ENCODE measurements at regions not wholly inside any gene's neighbourhood (a gene's known extent, or its start where the extent isn't known, plus 50 kb on each side); places are given as distances from the start of the nearest gene placed in this dataset.
"Not testable (repeated sequence)": the region's sequence is repeated elsewhere in the genome, so short reads cannot be mapped to it uniquely, and the experiment has no call there.

GRCh38 chr1:119191325-119191724 is 50.9 kb upstream of the WARS2 start:
- no peak overlapping the region for H3K4me3 ChIP-seq (ENCODE audit: low read depth, low read length)
- DNase-seq (ENCODE audit: low read depth), result no peak

GRCh38 chr1:119204197-119204960 is 63.9 kb upstream of the WARS2 start:
- DNase-seq (ENCODE audit: low read depth), result no peak
- no peak overlapping the region for H3K4me3 ChIP-seq (ENCODE audit: low read depth, low read length)

- H3K4me3 ChIP-seq (ENCODE audit: low read depth, low read length), result no peak overlapping the region
- no peak for DNase-seq (ENCODE audit: low read depth)
Measured at GRCh38 chr1:119204961-119205357, 64.5 kb upstream of the WARS2 start.

- no peak overlapping the region for H3K4me3 ChIP-seq (ENCODE audit: low read depth, low read length)
- DNase-seq (ENCODE audit: low read depth), result no peak
Measured at GRCh38 chr1:119209061-119209460, 68.6 kb upstream of the WARS2 start.

GRCh38 chr1:119209596-119210295 is 69.3 kb upstream of the WARS2 start:
- no peak for DNase-seq (ENCODE audit: low read depth)
- H3K4me3 ChIP-seq (ENCODE audit: low read depth, low read length), result no peak overlapping the region

- H3K4me3 ChIP-seq (ENCODE audit: low read depth, low read length), result no peak overlapping the region
- DNase-seq (ENCODE audit: low read depth), result no peak
Measured at GRCh38 chr1:119210296-119210649, 69.8 kb upstream of the WARS2 start.

GRCh38 chr1:119213213-119213612 is 72.8 kb upstream of the WARS2 start:
- not testable (repeated sequence) for DNase-seq (ENCODE audit: low read depth); H3K4me3 ChIP-seq (ENCODE audit: low read depth, low read length)

GRCh38 chr1:119214961-119215360 is 74.5 kb upstream of the WARS2 start:
- H3K4me3 ChIP-seq (ENCODE audit: low read depth, low read length); DNase-seq (ENCODE audit: low read depth): not testable (repeated sequence)

GRCh38 chr1:119217309-119217828 is 76.9 kb upstream of the WARS2 start:
- no peak overlapping the region for H3K4me3 ChIP-seq (ENCODE audit: low read depth, low read length)
- DNase-seq (ENCODE audit: low read depth), result no peak

- no peak for DNase-seq (ENCODE audit: low read depth)
- H3K4me3 ChIP-seq (ENCODE audit: low read depth, low read length), result no peak overlapping the region
Measured at GRCh38 chr1:119219711-119220110, 79.3 kb upstream of the WARS2 start.

GRCh38 chr1:119220991-119221390 is 80.5 kb upstream of the WARS2 start:
- no peak overlapping the region for H3K4me3 ChIP-seq (ENCODE audit: low read depth, low read length)
- peak; percentile 97 for DNase-seq (ENCODE audit: low read depth)

GRCh38 chr1:119222271-119222670 is 81.8 kb upstream of the WARS2 start:
- no peak overlapping the region for H3K4me3 ChIP-seq (ENCODE audit: low read depth, low read length)
- no peak for DNase-seq (ENCODE audit: low read depth)

GRCh38 chr1:119225265-119225664 is 84.8 kb upstream of the WARS2 start:
- no peak overlapping the region for H3K4me3 ChIP-seq (ENCODE audit: low read depth, low read length)
- DNase-seq (ENCODE audit: low read depth), result no peak

- DNase-seq (ENCODE audit: low read depth), result no peak
Measured at GRCh38 chr1:119225831-119226230, 85.4 kb upstream of the WARS2 start.

GRCh38 chr1:119226321-119226720 is 85.9 kb upstream of the WARS2 start:
- H3K4me3 ChIP-seq (ENCODE audit: low read depth, low read length), result no peak overlapping the region
- DNase-seq (ENCODE audit: low read depth), result no peak

More at GRCh38 chr1:119225831-119226230, 85.4 kb upstream of the WARS2 start:
- H3K4me3 ChIP-seq (ENCODE audit: low read depth, low read length), result no peak overlapping the region

- H3K4me3 ChIP-seq (ENCODE audit: low read depth, low read length), result no peak overlapping the region
- peak; percentile 30 for DNase-seq (ENCODE audit: low read depth)
Measured at GRCh38 chr1:119226913-119227312, 86.5 kb upstream of the WARS2 start.

- DNase-seq (ENCODE audit: low read depth), result no peak
- H3K4me3 ChIP-seq (ENCODE audit: low read depth, low read length), result no peak overlapping the region
Measured at GRCh38 chr1:119227456-119227855, 87.0 kb upstream of the WARS2 start.

- H3K4me3 ChIP-seq (ENCODE audit: low read depth, low read length), result no peak overlapping the region
- no peak for DNase-seq (ENCODE audit: low read depth)
Measured at GRCh38 chr1:119228335-119229080, 88.1 kb upstream of the WARS2 start.

- no peak overlapping the region for H3K4me3 ChIP-seq (ENCODE audit: low read depth, low read length)
- no peak for DNase-seq (ENCODE audit: low read depth)
Measured at GRCh38 chr1:119235120-119235519, 94.7 kb upstream of the WARS2 start.

- H3K4me3 ChIP-seq (ENCODE audit: low read depth, low read length), result no peak overlapping the region
- no peak for DNase-seq (ENCODE audit: low read depth)
Measured at GRCh38 chr1:119245881-119246280, 105.4 kb upstream of the WARS2 start.
